IPS DF 6.9 (cell line): ENCODE measurements at regions not wholly inside any gene's neighbourhood (a gene's known extent, or its start where the extent isn't known, plus 50 kb on each side); places are given as distances from the start of the nearest gene placed in this dataset.
"Not testable (repeated sequence)": the region's sequence is repeated elsewhere in the genome, so short reads cannot be mapped to it uniquely, and the experiment has no call there.

Experiments used
- DNase-seq: peaks from one replicate; pipeline ENCODE4 v3.0.0-alpha.2; 2013; ENCODE audit warnings: low read depth, low spot score
- H3K27ac ChIP-seq: one replicate; pipeline ENCODE4 v1.5.1; 2013; ENCODE audit warnings: low read length, control low read depth
- H3K27me3 ChIP-seq: 2 replicates; pipeline ENCODE4 v1.6.1; 2013; ENCODE audit warnings: mild to moderate bottlenecking, low read length; ENCODE audit not compliant: control insufficient read depth, insufficient read depth
- H3K36me3 ChIP-seq: 2 replicates; pipeline ENCODE4 v1.6.1; 2013; ENCODE audit warnings: low read length; ENCODE audit not compliant: control insufficient read depth, insufficient read depth
- H3K4me1 ChIP-seq: 2 replicates; pipeline ENCODE4 v1.6.1; 2013; ENCODE audit warnings: low read length; ENCODE audit not compliant: control insufficient read depth, insufficient read depth
- H3K4me3 ChIP-seq: 2 replicates; pipeline ENCODE4 v1.5.1; 2013; ENCODE audit warnings: mild to moderate bottlenecking, low read length
- H3K9me3 ChIP-seq: 2 replicates; pipeline ENCODE4 v1.6.1; 2013; ENCODE audit warnings: low read length, inconsistent platforms; ENCODE audit not compliant: control insufficient read depth, insufficient read depth
- WGBS: extraction: QIAGEN DNeasy Blood & Tissue Kit; methylation state at CpG from one replicate; pipeline ENCODE4 v1.1.7; 2013; ENCODE audit warnings: mixed read lengths, missing lambda C conversion rate; ENCODE audit not compliant: insufficient read length, insufficient coverage; 5-methylcytosine and 5-hydroxymethylcytosine counted together

DNA sequence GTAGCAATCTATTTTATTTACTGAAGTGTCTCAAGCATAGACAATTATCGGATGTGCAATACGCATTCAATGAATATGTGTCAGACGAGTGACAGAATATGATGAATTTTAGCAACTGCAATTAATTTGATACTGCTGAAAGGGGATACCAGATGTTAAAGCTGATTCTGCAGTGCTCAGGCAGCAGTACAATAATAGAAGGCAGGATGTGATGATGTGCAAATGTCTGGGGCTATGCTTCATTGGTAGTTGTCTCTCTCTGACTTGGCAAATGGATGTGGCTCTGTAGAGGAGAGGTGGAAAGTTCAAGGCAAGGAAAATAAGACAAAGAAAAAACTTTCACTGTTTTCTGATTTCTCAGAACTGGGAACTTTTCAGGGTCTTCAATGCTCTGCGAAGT, 721.2 kb downstream of the CDH18 start:
- Histone ChIP-seq H3K9me3 (no peaks in the 10 kb centered on the region), H3K27me3 (no peaks in the 10 kb centered on the region), H3K4me3 (no peak overlapping the region), H3K4me1 (no peaks in the 10 kb centered on the region), H3K27ac (no peak overlapping the region), H3K36me3 (no peaks in the 10 kb centered on the region)
- no peak for DNase-seq
- WGBS = no CpG with 5 or more reads among the region's 4 CpGs

DNA sequence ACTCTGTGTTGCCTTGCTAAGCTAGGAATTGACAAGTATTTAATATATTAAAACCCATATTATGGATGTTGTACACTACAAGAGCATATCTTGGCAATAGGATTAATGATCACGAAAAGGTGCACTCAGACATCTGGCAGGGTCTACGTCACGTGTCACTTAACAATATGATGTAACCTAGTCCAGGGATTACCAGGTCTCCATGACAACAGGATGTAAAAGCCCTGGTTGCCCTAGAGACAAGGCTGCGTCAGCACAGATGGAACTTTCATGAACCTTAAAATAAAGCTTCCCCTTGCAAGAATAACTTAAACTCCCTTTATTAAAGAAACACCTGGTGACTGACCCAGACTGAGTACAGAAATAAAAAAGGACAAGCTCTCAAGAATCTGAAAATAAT, 717.8 kb downstream of the CDH18 start:
- Histone ChIP-seq H3K4me1 (no peaks in the 10 kb centered on the region), H3K27me3 (no peaks in the 10 kb centered on the region), H3K27ac (no peak overlapping the region), H3K4me3 (no peak overlapping the region), H3K9me3 (no peaks in the 10 kb centered on the region), H3K36me3 (no peaks in the 10 kb centered on the region)
- no peak for DNase-seq
- no CpG with 5 or more reads among the region's 4 CpGs for WGBS

DNA sequence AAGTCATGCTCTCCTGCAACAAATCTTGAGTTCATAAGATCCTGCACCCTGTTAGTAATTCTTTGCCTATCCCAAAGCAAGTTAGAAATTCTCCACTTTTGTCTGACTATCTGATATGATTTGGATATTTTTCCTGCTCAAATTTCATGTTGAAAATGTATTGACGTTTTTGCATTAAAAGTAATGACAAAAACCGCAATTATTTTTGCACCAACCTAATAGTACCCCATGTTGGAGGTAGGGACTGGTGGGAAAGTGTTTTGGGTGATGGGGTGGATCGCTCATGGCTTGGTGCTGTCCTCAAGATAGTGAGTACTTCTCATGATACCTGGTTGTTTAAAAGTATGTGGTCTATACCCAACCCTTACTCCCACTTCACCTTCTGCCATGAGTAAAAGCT, 713.4 kb downstream of the CDH18 start:
- no CpG with 5 or more reads among the region's 3 CpGs for WGBS
- no peak for DNase-seq

GRCh38 chr5:19285286-19285685, 702.7 kb downstream of the CDH18 start:
- Histone ChIP-seq H3K9me3 (no peaks in the 10 kb centered on the region), H3K36me3 (no peaks in the 10 kb centered on the region), H3K27me3 (no peaks in the 10 kb centered on the region), H3K4me1 (no peaks in the 10 kb centered on the region), H3K27ac (no peak overlapping the region), H3K4me3 (no peak overlapping the region)
- DNase-seq = no peak
- WGBS = no CpG with 5 or more reads among the region's 3 CpGs

More for the DNA sequence above, 713.4 kb downstream of the CDH18 start:
- no peak overlapping the region for H3K27ac ChIP-seq
- H3K4me3 ChIP-seq = no peak overlapping the region
- H3K9me3 ChIP-seq = no peaks in the 10 kb centered on the region
- H3K27me3 ChIP-seq = no peaks in the 10 kb centered on the region
- no peaks in the 10 kb centered on the region for H3K4me1 ChIP-seq
- no peaks in the 10 kb centered on the region for H3K36me3 ChIP-seq

GRCh38 chr5:19287548-19288277, 700.3 kb downstream of the CDH18 start:
- not testable (repeated sequence) for H3K27ac ChIP-seq, H3K27me3 ChIP-seq

GRCh38 chr5:19288311-19288710, 699.7 kb downstream of the CDH18 start:
- not testable (repeated sequence) for H3K27me3 ChIP-seq, H3K36me3 ChIP-seq, H3K9me3 ChIP-seq, H3K4me1 ChIP-seq, DNase-seq, H3K4me3 ChIP-seq, H3K27ac ChIP-seq
- WGBS = no CpG with 5 or more reads among the region's 8 CpGs

More at GRCh38 chr5:19287548-19288277, 700.3 kb downstream of the CDH18 start:
- not testable (repeated sequence) for H3K9me3 ChIP-seq, H3K36me3 ChIP-seq, H3K4me3 ChIP-seq, H3K4me1 ChIP-seq, DNase-seq
- WGBS = no CpG with 5 or more reads among the region's 54 CpGs

GRCh38 chr5:19297934-19298333, 690.1 kb downstream of the CDH18 start:
- no peak for DNase-seq
- no peaks in the 10 kb centered on the region for H3K36me3 ChIP-seq
- no peak overlapping the region for H3K27ac ChIP-seq
- no CpG with 5 or more reads among the region's 2 CpGs for WGBS
- no peak overlapping the region for H3K4me3 ChIP-seq
- no peaks in the 10 kb centered on the region for H3K9me3 ChIP-seq
- no peaks in the 10 kb centered on the region for H3K27me3 ChIP-seq
- H3K4me1 ChIP-seq = no peaks in the 10 kb centered on the region

- Histone ChIP-seq H3K9me3 (no peaks in the 10 kb centered on the region), H3K4me3 (no peak overlapping the region), H3K4me1 (no peaks in the 10 kb centered on the region), H3K27me3 (no peaks in the 10 kb centered on the region), H3K36me3 (no peaks in the 10 kb centered on the region), H3K27ac (no peak overlapping the region)
- DNase-seq = no peak
- WGBS = no CpG with 5 or more reads among the region's 1 CpG
Observed at GRCh38 chr5:19301271-19301670, 686.7 kb downstream of the CDH18 start.

GRCh38 chr5:19314840-19315239, 673.2 kb downstream of the CDH18 start:
- Histone ChIP-seq H3K4me1 (no peaks in the 10 kb centered on the region), H3K9me3 (no peaks in the 10 kb centered on the region), H3K27me3 (no peaks in the 10 kb centered on the region), H3K36me3 (no peaks in the 10 kb centered on the region), H3K4me3 (no peak overlapping the region), H3K27ac (no peak overlapping the region)
- WGBS = no CpG with 5 or more reads among the region's 1 CpG
- DNase-seq = no peak

DNA sequence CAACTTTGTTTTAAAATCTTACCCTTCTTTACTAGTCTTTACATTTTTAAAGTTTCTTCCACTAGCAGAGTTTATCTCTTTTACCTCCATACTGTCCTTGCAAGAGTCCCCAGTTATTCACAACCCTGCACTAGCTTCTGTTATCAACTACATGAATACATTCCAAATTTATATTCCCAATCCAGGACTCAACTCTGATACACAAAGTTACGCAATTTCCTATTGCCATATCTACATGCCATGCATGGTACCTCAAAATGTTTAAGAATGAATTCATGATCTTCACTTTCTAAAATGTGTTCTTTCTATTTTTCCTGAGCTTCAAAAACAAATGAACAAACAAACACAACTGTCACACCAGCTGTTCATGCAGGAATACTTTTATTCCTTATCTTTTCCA, 668.7 kb downstream of the CDH18 start:
- WGBS = no CpG with 5 or more reads among the region's 1 CpG

More for the DNA sequence above, 668.7 kb downstream of the CDH18 start:
- Histone ChIP-seq H3K4me3 (no peak overlapping the region), H3K27ac (no peak overlapping the region), H3K36me3 (no peaks in the 10 kb centered on the region), H3K9me3 (no peaks in the 10 kb centered on the region), H3K4me1 (no peaks in the 10 kb centered on the region; the same call in 1 of the 2 replicates), H3K27me3 (no peaks in the 10 kb centered on the region)
- no peak for DNase-seq
